ENCODE measurements at regions not wholly inside any gene's neighbourhood (a gene's known extent, or its start where the extent isn't known, plus 50 kb on each side); places are given as distances from the start of the nearest gene placed in this dataset.
"Not testable (repeated sequence)": the region's sequence is repeated elsewhere in the genome, so short reads cannot be mapped to it uniquely, and the experiment has no call there.

DNA sequence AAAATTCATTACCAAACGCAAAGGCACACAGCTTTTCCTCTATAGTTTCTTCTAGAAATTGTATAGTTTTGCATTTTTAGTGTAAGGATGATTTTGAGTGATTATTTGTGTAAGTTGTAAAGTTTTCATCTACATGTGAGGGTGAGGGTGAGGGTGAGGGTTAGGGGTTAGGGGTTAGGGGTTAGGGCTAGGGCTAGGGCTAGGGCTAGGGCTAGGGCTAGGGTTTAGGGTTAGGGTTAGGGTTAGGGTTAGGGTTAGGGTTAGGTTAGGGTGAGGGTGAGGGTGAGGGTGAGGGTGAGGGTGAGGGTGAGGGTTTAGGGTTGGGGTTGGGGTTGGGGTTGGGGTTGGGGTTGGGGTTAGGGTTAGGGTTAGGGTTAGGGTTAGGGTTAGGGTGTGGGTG is 167.6 kb downstream of the METRNL start:
- CTCF ChIA-PET; H3K9me3 ChIP-seq (ENCODE audit: control insufficient read depth in 1 of 2, insufficient read depth in 1 of 2, low read depth in 1 of 2, low read length in 2 of 2); DNase-seq (ENCODE audit: low read depth, low spot score); H3K27me3 ChIP-seq (ENCODE audit: insufficient read depth, low read length); H2AFZ ChIP-seq (ENCODE audit: low read depth, low read length, poor library complexity, severe bottlenecking); H3K36me3 ChIP-seq (ENCODE audit: control insufficient read depth in 1 of 2, insufficient read depth in 2 of 2, low read length in 2 of 2); H3K4me1 ChIP-seq (ENCODE audit: control insufficient read depth in 1 of 2, insufficient read depth in 2 of 2, low read length in 2 of 2); intact Hi-C loops (cut with micrococcal nuclease); H3K4me3 ChIP-seq (replicated peaks in 1 of 2; ENCODE audit: low read depth in 1 of 2, low read length in 2 of 2); BruUV-seq (replicated peaks); H3K4me2 ChIP-seq (ENCODE audit: low read length); H3K79me2 ChIP-seq (ENCODE audit: insufficient read depth, low read length); H3K9ac ChIP-seq (ENCODE audit: low read length); H3K27ac ChIP-seq (ENCODE audit: low read depth, low read length); H3K9me2 ChIP-seq (ENCODE audit: insufficient read depth); ATAC-seq; POLR2A ChIA-PET; RAD21 ChIA-PET (ENCODE audit: low non-redundant PET in 1 of 2, low total read pairs in 2 of 2, uncharacterized antibody in 2 of 2, unreplicated experiment in 2 of 2); H4K20me1 ChIP-seq (ENCODE audit: insufficient read depth): not testable (repeated sequence)
